ENCODE measurements at regions not wholly inside any gene's neighbourhood (a gene's known extent, or its start where the extent isn't known, plus 50 kb on each side); places are given as distances from the start of the nearest gene placed in this dataset.

GRCh38 chr17:73791121-73791520 lies 146.9 kb upstream of the SDK2 start:
- intact Hi-C loops (cut with micrococcal nuclease): no loop called here
- ChIA-PET POLR2A (no interaction called here), CTCF (no interaction called here)

GRCh38 chr17:73791631-73792030 lies 147.4 kb upstream of the SDK2 start:
- Mint-ChIP-seq H3K9me3 (ENCODE audit: insufficient read depth) (no peaks in the 10 kb centered on the region), H3K4me3 (no peak overlapping the region), H3K4me1 (no peaks in the 10 kb centered on the region), H3K27me3 (peaks cover 34% of the 10 kb centered on the region), H3K27ac (no peak overlapping the region)
- Histone ChIP-seq H3K36me3 (replicated peaks in 1 of 2; ENCODE audit: control extremely low read depth in 1 of 2, control insufficient read depth in 1 of 2, extremely low read depth in 1 of 2, insufficient read depth in 2 of 2, low read length in 1 of 2) (no peaks in the 10 kb centered on the region), H3K9me3 (ENCODE audit: control extremely low read depth in 1 of 3, control insufficient read depth in 2 of 3, insufficient read depth in 1 of 3, low read length in 2 of 3) (no peaks in the 10 kb centered on the region), H3K79me2 (ENCODE audit: control insufficient read depth, insufficient read depth, low read length) (no peaks in the 10 kb centered on the region), H3K4me2 (replicated peaks; ENCODE audit: low read depth, low read length, poor library complexity, severe bottlenecking) (no peak overlapping the region), H4K20me1 (ENCODE audit: control insufficient read depth, insufficient read depth, low read length, poor library complexity, severe bottlenecking) (no peaks in the 10 kb centered on the region), H3K4me1 (ENCODE audit: control insufficient read depth in 2 of 2, insufficient read depth in 2 of 2, low read length in 2 of 2) (no peaks in the 10 kb centered on the region), H2AFZ (ENCODE audit: insufficient read depth, low read depth, low read length, poor library complexity, severe bottlenecking) (no peak overlapping the region), H3K9ac (ENCODE audit: low read length) (no peak overlapping the region), H3K4me3 (ENCODE audit: control extremely low read depth in 1 of 5, extremely low read depth in 1 of 5, insufficient read depth in 1 of 5, low read depth in 2 of 5, low read length in 4 of 5) (no peak overlapping the region), H3K27ac (ENCODE audit: low read length in 2 of 2) (no peak overlapping the region), H3K27me3 (replicated peaks in 1 of 4; ENCODE audit: control extremely low read depth in 1 of 4, control insufficient read depth in 3 of 4, insufficient read depth in 4 of 4, low read length in 3 of 4) (no peaks in the 10 kb centered on the region)
- intact Hi-C loops (cut with micrococcal nuclease): no loop called here
- no peak for DNase-seq
- 92% methylated on average over 6 of the region's 6 CpGs for WGBS (ENCODE audit: insufficient coverage)
- TF ChIP-seq CTCF (IDR thresholded peaks at IDR 0.05) (no peak), EZH2 (IDR thresholded peaks at IDR 0.05; ENCODE audit: borderline replicate concordance, insufficient read depth, low read depth, low read length, poor library complexity, severe bottlenecking) (no peak)
- ChIA-PET POLR2A (no interaction called here), CTCF (no interaction called here)
- ATAC-seq (ENCODE audit: low read depth): no peak

More at GRCh38 chr17:73791121-73791520, 146.9 kb upstream of the SDK2 start:
- Histone ChIP-seq H3K36me3 (replicated peaks in 1 of 2; ENCODE audit: control extremely low read depth in 1 of 2, control insufficient read depth in 1 of 2, extremely low read depth in 1 of 2, insufficient read depth in 2 of 2, low read length in 1 of 2) (no peaks in the 10 kb centered on the region), H4K20me1 (ENCODE audit: control insufficient read depth, insufficient read depth, low read length, poor library complexity, severe bottlenecking) (no peaks in the 10 kb centered on the region), H3K4me3 (ENCODE audit: control extremely low read depth in 1 of 5, extremely low read depth in 1 of 5, insufficient read depth in 1 of 5, low read depth in 2 of 5, low read length in 4 of 5) (no peak overlapping the region), H3K9me3 (ENCODE audit: control extremely low read depth in 1 of 3, control insufficient read depth in 2 of 3, insufficient read depth in 1 of 3, low read length in 2 of 3) (no peaks in the 10 kb centered on the region), H3K9ac (ENCODE audit: low read length) (no peak overlapping the region), H3K27me3 (replicated peaks in 1 of 4; ENCODE audit: control extremely low read depth in 1 of 4, control insufficient read depth in 3 of 4, insufficient read depth in 4 of 4, low read length in 3 of 4) (no peaks in the 10 kb centered on the region), H3K79me2 (ENCODE audit: control insufficient read depth, insufficient read depth, low read length) (no peaks in the 10 kb centered on the region), H3K4me2 (replicated peaks; ENCODE audit: low read depth, low read length, poor library complexity, severe bottlenecking) (no peak overlapping the region), H3K27ac (ENCODE audit: low read length in 2 of 2) (no peak overlapping the region), H3K4me1 (ENCODE audit: control insufficient read depth in 2 of 2, insufficient read depth in 2 of 2, low read length in 2 of 2) (no peaks in the 10 kb centered on the region), H2AFZ (ENCODE audit: insufficient read depth, low read depth, low read length, poor library complexity, severe bottlenecking) (no peak overlapping the region)
- Mint-ChIP-seq H3K27ac (no peak overlapping the region), H3K4me3 (no peak overlapping the region), H3K9me3 (ENCODE audit: insufficient read depth) (no peaks in the 10 kb centered on the region), H3K4me1 (no peaks in the 10 kb centered on the region), H3K27me3 (peaks cover 33% of the 10 kb centered on the region)
- ATAC-seq (ENCODE audit: low read depth) (no peak), DNase-seq (no peak)
- WGBS (ENCODE audit: insufficient coverage): 93% methylated on average over 3 of the region's 4 CpGs
- TF ChIP-seq EZH2 (IDR thresholded peaks at IDR 0.05; ENCODE audit: borderline replicate concordance, insufficient read depth, low read depth, low read length, poor library complexity, severe bottlenecking) (no peak), CTCF (IDR thresholded peaks at IDR 0.05) (no peak)

All from B cell (primary cell).